ENCODE measurements at regions not wholly inside any gene's neighbourhood (a gene's known extent, or its start where the extent isn't known, plus 50 kb on each side); places are given as distances from the start of the nearest gene placed in this dataset.

DNA sequence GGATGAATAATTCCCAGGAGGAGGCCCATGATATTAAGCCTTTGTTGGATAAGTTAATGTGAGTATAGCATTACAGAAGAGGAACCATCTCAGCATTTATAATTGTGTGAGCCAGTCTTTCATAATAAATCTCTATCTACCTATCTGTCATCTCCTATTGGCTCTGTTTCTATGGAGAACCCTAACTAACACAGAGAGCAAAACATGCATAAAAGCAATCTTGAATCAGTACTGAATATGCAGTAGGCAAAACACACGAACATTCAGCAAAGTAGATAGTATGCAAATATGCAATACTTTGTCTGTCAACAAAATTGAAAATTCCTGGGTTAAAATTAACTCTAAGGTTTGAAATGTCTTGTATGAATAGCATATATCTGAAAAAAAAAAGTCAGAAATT is 966.3 kb downstream of the DIAPH3 start:
- TF ChIP-seq, protein P1, sequence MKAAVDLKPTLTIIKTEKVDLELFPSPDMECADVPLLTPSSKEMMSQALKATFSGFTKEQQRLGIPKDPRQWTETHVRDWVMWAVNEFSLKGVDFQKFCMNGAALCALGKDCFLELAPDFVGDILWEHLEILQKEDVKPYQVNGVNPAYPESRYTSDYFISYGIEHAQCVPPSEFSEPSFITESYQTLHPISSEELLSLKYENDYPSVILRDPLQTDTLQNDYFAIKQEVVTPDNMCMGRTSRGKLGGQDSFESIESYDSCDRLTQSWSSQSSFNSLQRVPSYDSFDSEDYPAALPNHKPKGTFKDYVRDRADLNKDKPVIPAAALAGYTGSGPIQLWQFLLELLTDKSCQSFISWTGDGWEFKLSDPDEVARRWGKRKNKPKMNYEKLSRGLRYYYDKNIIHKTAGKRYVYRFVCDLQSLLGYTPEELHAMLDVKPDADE (IDR thresholded peaks at IDR 0.05): no peak
- TF ChIP-seq EZH2phosphoT487 (IDR thresholded peaks at IDR 0.05; ENCODE audit: unreplicated experiment) (no peak), JUNB (IDR thresholded peaks at IDR 0.05; ENCODE audit: unreplicated experiment) (no peak), EZH2 (IDR thresholded peaks at IDR 0.05; ENCODE audit: low read depth, unreplicated experiment) (no peak)
- TF ChIP-seq, protein P2, sequence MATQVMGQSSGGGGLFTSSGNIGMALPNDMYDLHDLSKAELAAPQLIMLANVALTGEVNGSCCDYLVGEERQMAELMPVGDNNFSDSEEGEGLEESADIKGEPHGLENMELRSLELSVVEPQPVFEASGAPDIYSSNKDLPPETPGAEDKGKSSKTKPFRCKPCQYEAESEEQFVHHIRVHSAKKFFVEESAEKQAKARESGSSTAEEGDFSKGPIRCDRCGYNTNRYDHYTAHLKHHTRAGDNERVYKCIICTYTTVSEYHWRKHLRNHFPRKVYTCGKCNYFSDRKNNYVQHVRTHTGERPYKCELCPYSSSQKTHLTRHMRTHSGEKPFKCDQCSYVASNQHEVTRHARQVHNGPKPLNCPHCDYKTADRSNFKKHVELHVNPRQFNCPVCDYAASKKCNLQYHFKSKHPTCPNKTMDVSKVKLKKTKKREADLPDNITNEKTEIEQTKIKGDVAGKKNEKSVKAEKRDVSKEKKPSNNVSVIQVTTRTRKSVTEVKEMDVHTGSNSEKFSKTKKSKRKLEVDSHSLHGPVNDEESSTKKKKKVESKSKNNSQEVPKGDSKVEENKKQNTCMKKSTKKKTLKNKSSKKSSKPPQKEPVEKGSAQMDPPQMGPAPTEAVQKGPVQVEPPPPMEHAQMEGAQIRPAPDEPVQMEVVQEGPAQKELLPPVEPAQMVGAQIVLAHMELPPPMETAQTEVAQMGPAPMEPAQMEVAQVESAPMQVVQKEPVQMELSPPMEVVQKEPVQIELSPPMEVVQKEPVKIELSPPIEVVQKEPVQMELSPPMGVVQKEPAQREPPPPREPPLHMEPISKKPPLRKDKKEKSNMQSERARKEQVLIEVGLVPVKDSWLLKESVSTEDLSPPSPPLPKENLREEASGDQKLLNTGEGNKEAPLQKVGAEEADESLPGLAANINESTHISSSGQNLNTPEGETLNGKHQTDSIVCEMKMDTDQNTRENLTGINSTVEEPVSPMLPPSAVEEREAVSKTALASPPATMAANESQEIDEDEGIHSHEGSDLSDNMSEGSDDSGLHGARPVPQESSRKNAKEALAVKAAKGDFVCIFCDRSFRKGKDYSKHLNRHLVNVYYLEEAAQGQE (IDR thresholded peaks at IDR 0.05; ENCODE audit: unreplicated experiment): no peak
- TF ChIP-seq, protein P3, sequence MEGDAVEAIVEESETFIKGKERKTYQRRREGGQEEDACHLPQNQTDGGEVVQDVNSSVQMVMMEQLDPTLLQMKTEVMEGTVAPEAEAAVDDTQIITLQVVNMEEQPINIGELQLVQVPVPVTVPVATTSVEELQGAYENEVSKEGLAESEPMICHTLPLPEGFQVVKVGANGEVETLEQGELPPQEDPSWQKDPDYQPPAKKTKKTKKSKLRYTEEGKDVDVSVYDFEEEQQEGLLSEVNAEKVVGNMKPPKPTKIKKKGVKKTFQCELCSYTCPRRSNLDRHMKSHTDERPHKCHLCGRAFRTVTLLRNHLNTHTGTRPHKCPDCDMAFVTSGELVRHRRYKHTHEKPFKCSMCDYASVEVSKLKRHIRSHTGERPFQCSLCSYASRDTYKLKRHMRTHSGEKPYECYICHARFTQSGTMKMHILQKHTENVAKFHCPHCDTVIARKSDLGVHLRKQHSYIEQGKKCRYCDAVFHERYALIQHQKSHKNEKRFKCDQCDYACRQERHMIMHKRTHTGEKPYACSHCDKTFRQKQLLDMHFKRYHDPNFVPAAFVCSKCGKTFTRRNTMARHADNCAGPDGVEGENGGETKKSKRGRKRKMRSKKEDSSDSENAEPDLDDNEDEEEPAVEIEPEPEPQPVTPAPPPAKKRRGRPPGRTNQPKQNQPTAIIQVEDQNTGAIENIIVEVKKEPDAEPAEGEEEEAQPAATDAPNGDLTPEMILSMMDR (conservative IDR thresholded peaks at IDR 0.05; ENCODE audit: low read depth in 2 of 2): no peak

Measured in GM23338 (cell line).